ENCODE measurements at regions not wholly inside any gene's neighbourhood (a gene's known extent, or its start where the extent isn't known, plus 50 kb on each side); places are given as distances from the start of the nearest gene placed in this dataset.
A peak's percentile ranks its signal among the peaks of the same experiment; 100 is the strongest.

- DNase-seq (ENCODE audit: low read depth), result no peak
These were observed 211.3 kb upstream of the NAV3 start for GRCh38 chr12:77619425-77619824.

GRCh38 chr12:77617818-77618217 is 212.9 kb upstream of the NAV3 start:
- DNase-seq (ENCODE audit: low read depth), result no peak

- DNase-seq (ENCODE audit: low read depth), result peak; percentile 15
These were observed 215.4 kb upstream of the NAV3 start for GRCh38 chr12:77615332-77615731.

- no peak for DNase-seq (ENCODE audit: low read depth)
These were observed 217.3 kb upstream of the NAV3 start for GRCh38 chr12:77613411-77613810.

- no peak for DNase-seq (ENCODE audit: low read depth)
These were observed 220.2 kb upstream of the NAV3 start for GRCh38 chr12:77610446-77610845.

GRCh38 chr12:77609016-77609415 is 221.7 kb upstream of the NAV3 start:
- no peak for DNase-seq (ENCODE audit: low read depth)

GRCh38 chr12:77608271-77608824 is 222.3 kb upstream of the NAV3 start:
- DNase-seq (ENCODE audit: low read depth), result no peak

GRCh38 chr12:77606348-77606747 is 224.3 kb upstream of the NAV3 start:
- DNase-seq (ENCODE audit: low read depth), result no peak

GRCh38 chr12:77603946-77604345 is 226.7 kb upstream of the NAV3 start:
- no peak for DNase-seq (ENCODE audit: low read depth)

GRCh38 chr12:77601069-77601468 is 229.6 kb upstream of the NAV3 start:
- DNase-seq (ENCODE audit: low read depth), result no peak

- DNase-seq (ENCODE audit: low read depth), result no peak
These were observed 230.2 kb upstream of the NAV3 start for GRCh38 chr12:77600468-77600843.

GRCh38 chr12:77599782-77600467 is 230.8 kb upstream of the NAV3 start:
- DNase-seq (ENCODE audit: low read depth), result no peak

GRCh38 chr12:77594366-77594765 is 236.3 kb upstream of the NAV3 start:
- peak; percentile 2 for DNase-seq (ENCODE audit: low read depth)

- no peak for DNase-seq (ENCODE audit: low read depth)
These were observed 237.9 kb upstream of the NAV3 start for GRCh38 chr12:77592836-77593235.

- DNase-seq (ENCODE audit: low read depth), result no peak
These were observed 238.5 kb upstream of the NAV3 start for GRCh38 chr12:77591959-77592743.

GRCh38 chr12:77590306-77590705 is 240.4 kb upstream of the NAV3 start:
- DNase-seq (ENCODE audit: low read depth), result no peak

- no peak for DNase-seq (ENCODE audit: low read depth)
These were observed 245.8 kb upstream of the NAV3 start for GRCh38 chr12:77584860-77585259.

GRCh38 chr12:77578466-77579220 is 252.1 kb upstream of the NAV3 start:
- peak; percentile 1 for DNase-seq (ENCODE audit: low read depth)

GRCh38 chr12:77577791-77578190 is 252.9 kb upstream of the NAV3 start:
- peak; percentile 4 for DNase-seq (ENCODE audit: low read depth)

GRCh38 chr12:77575376-77575919 is 255.2 kb upstream of the NAV3 start:
- DNase-seq (ENCODE audit: low read depth), result no peak

GRCh38 chr12:77572371-77572770 is 258.3 kb upstream of the NAV3 start:
- DNase-seq (ENCODE audit: low read depth), result no peak

GRCh38 chr12:77571768-77572167 is 258.9 kb upstream of the NAV3 start:
- no peak for DNase-seq (ENCODE audit: low read depth)
